ENCODE measurements at regions not wholly inside any gene's neighbourhood (a gene's known extent, or its start where the extent isn't known, plus 50 kb on each side); places are given as distances from the start of the nearest gene placed in this dataset.

DNA sequence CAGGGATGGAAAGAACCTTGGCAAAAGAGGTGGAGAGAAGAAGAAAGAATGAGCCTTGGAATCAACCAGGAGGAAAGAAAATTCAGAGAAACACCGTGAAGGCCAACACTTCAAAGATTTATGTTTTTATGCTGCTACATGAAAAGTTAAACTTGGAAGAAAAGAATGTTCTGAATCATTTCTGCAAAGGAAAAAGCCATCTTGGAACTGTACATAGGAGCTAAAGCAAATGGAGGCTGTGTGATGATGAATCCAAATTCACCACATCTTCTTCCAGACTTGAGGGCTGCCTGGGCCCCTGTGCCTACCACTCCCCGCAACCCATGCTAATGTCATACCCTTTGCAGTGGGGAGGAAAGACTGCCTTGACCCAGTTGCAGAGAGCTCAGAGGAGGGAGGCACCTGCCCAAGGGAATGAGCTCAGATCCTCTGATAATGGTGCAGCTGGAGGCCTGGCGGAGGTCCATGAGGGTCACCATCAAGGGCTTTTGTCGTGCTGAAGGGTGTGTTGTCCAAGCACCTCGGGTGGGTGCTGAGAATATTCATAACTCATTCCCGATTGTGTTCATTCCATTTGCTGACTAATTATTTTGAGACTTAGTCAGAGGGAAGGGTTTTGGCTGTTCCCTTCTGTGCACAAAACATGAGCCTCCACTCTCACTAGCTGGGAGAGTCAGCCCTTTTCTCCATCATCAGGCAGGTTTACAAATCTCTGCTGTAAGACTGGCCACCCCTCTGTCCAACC, 245.8 kb upstream of the JAG1 start:
- H3K4me1 ChIP-seq (ENCODE audit: control insufficient read depth, insufficient read depth, low read length, poor library complexity, severe bottlenecking): peaks cover 20% of the 10 kb centered on the region
- H3K27ac ChIP-seq (ENCODE audit: low read depth, low read length, severe bottlenecking): no peak overlapping the region
- H3K9me3 ChIP-seq (ENCODE audit: control insufficient read depth, low read length): no peaks in the 10 kb centered on the region
- no peak overlapping the region for H3K4me3 ChIP-seq (ENCODE audit: extremely low read depth, insufficient read depth, low read length, poor library complexity, severe bottlenecking)
- WGBS, 2 experiments (ENCODE audit: insufficient coverage in 2 of 2): 94 to 100% methylated on average over 3 of the region's 6 CpGs
- H3K36me3 ChIP-seq (ENCODE audit: control insufficient read depth, insufficient read depth, low read length): no peaks in the 10 kb centered on the region

DNA sequence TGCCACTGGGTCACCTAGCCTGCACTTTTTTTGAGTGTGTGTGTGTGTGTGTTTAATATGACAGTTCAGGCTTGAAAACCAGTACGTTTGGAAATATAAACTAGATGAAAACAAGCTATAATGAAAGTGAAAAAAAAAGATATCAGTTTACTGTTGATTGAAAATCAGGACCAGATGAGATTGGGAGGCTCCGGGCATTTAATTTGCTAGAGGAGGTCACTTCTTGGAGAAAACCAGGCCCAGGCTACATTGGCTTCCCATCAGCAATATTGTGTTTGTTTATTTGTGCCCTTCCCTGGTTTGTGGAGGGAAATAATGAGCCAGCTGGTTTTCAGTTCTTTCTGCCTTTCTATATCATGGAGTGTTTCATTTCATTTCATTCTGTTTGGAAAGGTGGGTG, 246.6 kb upstream of the JAG1 start:
- H3K9me3 ChIP-seq (ENCODE audit: control insufficient read depth, low read length): no peaks in the 10 kb centered on the region
- no peak overlapping the region for H3K27ac ChIP-seq (ENCODE audit: low read depth, low read length, severe bottlenecking)
- WGBS, 2 experiments (ENCODE audit: insufficient coverage in 2 of 2): 80 to 100% methylated on average over 2 of the region's 2 CpGs
- no peak overlapping the region for H3K4me3 ChIP-seq (ENCODE audit: extremely low read depth, insufficient read depth, low read length, poor library complexity, severe bottlenecking)
- H3K4me1 ChIP-seq (ENCODE audit: control insufficient read depth, insufficient read depth, low read length, poor library complexity, severe bottlenecking): peaks cover 24% of the 10 kb centered on the region
- no peaks in the 10 kb centered on the region for H3K36me3 ChIP-seq (ENCODE audit: control insufficient read depth, insufficient read depth, low read length)

DNA sequence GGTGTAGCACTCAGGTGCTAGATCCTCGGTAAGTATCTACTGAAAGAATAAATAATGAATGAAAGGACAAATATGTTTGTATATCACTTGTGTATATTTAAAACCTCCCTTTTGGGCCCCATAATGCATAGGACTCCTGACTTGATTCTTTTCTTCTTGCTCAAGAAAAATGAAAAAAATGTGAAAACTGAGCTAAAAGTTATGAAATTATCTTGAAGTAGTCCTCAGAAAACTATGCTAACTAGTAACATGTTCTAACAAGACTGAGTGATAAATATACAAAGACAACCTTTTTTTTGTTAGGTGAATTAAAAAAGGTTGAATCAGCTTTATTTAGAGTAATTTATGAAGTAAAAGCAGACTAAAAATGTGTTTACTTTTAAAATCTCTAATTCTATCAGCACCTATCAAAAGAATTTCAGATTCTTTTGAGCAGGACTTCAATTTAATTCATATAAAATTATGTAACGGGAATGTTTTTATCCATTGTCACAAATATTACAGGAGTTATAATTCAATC, 247.8 kb upstream of the JAG1 start:
- no peaks in the 10 kb centered on the region for H3K36me3 ChIP-seq (ENCODE audit: control insufficient read depth, insufficient read depth, low read length)
- WGBS, 2 experiments (ENCODE audit: insufficient coverage in 2 of 2): no CpG with 5 or more reads among the region's 2 CpGs
- no peak overlapping the region for H3K27ac ChIP-seq (ENCODE audit: low read depth, low read length, severe bottlenecking)
- peaks cover 24% of the 10 kb centered on the region for H3K4me1 ChIP-seq (ENCODE audit: control insufficient read depth, insufficient read depth, low read length, poor library complexity, severe bottlenecking)
- H3K4me3 ChIP-seq (ENCODE audit: extremely low read depth, insufficient read depth, low read length, poor library complexity, severe bottlenecking): no peak overlapping the region
- H3K9me3 ChIP-seq (ENCODE audit: control insufficient read depth, low read length): no peaks in the 10 kb centered on the region

DNA sequence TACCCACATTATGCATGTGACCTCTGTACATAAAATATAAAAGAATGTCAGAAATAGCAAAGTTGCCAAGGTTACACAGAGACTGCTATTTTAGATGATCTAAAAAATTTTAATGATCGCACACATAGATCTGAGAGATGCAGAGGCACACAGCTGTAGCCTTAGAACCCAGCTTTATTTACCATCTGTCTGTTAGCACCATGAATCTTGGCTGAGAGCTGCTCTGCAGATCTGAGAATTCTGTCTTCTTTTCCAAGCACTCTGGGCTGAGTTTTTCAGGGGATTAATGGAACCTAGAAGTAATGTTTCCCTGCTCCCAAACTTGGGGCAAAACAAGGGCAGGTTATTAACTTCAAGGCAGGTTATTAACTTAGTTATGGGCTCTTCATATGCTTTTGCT, 248.7 kb upstream of the JAG1 start:
- H3K4me1 ChIP-seq (ENCODE audit: control insufficient read depth, insufficient read depth, low read length, poor library complexity, severe bottlenecking): peaks cover 24% of the 10 kb centered on the region
- no peaks in the 10 kb centered on the region for H3K9me3 ChIP-seq (ENCODE audit: control insufficient read depth, low read length)
- no peak overlapping the region for H3K27ac ChIP-seq (ENCODE audit: low read depth, low read length, severe bottlenecking)
- H3K36me3 ChIP-seq (ENCODE audit: control insufficient read depth, insufficient read depth, low read length): no peaks in the 10 kb centered on the region
- no peak overlapping the region for H3K4me3 ChIP-seq (ENCODE audit: extremely low read depth, insufficient read depth, low read length, poor library complexity, severe bottlenecking)
- 86 to 88% methylated on average over 1 of the region's 1 CpG for WGBS, 2 experiments (ENCODE audit: insufficient coverage in 2 of 2)

DNA sequence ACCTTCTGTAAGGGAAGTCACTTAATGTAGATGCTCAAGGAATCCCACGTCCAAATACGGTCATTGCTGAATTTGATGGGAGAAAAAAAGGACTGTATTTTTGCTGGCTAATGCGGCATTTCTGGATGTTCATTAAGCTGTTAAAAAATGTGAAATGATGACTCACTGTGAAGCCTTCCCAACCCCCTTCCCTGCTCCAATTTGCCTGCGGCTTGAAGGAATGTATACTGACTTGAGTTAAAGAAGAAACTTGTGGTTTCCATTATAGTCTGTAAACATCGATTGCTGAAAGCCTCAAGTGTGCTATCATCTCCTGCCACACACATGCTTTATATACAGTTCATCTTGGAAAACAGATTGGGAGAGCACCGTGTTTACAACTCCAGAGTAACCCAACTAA, 249.1 kb upstream of the JAG1 start:
- WGBS, 2 experiments (ENCODE audit: insufficient coverage in 2 of 2): 85 to 95% methylated on average over 2 to 3 of the region's 6 CpGs
- Histone ChIP-seq H3K36me3 (ENCODE audit: control insufficient read depth, insufficient read depth, low read length) (no peaks in the 10 kb centered on the region), H3K9me3 (ENCODE audit: control insufficient read depth, low read length) (no peaks in the 10 kb centered on the region), H3K4me3 (ENCODE audit: extremely low read depth, insufficient read depth, low read length, poor library complexity, severe bottlenecking) (no peak overlapping the region), H3K4me1 (ENCODE audit: control insufficient read depth, insufficient read depth, low read length, poor library complexity, severe bottlenecking) (peaks cover 24% of the 10 kb centered on the region), H3K27ac (ENCODE audit: low read depth, low read length, severe bottlenecking) (no peak overlapping the region)

DNA sequence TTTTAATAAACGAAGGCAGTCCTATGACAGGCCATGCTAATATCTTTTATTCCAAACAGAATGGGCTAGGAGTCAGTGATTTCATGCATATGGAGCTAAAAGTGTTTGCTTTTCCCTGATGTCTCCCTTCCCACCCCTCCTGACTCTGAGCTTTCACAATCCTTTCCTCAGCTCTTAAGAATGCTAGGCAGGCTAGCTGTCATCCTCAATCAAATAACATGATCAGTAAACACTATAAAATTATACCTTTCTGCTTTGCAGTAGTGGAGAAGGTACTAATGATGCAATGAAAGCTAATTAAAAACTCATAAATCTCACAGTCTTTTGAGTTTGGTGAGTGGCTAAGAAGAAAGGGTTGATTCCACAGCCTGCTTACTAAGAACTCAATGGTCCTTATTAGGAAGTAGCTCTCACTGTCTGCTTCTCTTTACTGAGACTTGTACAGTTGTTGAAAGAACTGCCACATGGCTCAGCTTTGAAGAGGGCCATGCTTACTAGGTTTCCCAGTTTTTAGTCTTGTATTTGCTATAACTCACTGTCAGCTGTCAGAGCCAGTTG, 250.9 kb upstream of the JAG1 start:
- WGBS, 2 experiments (ENCODE audit: insufficient coverage in 2 of 2): no CpG with 5 or more reads among the region's 1 CpG
- H3K27ac ChIP-seq (ENCODE audit: low read depth, low read length, severe bottlenecking): no peak overlapping the region
- H3K9me3 ChIP-seq (ENCODE audit: control insufficient read depth, low read length): no peaks in the 10 kb centered on the region
- H3K36me3 ChIP-seq (ENCODE audit: control insufficient read depth, insufficient read depth, low read length): no peaks in the 10 kb centered on the region
- no peak overlapping the region for H3K4me3 ChIP-seq (ENCODE audit: extremely low read depth, insufficient read depth, low read length, poor library complexity, severe bottlenecking)
- H3K4me1 ChIP-seq (ENCODE audit: control insufficient read depth, insufficient read depth, low read length, poor library complexity, severe bottlenecking): peaks cover 19% of the 10 kb centered on the region

DNA sequence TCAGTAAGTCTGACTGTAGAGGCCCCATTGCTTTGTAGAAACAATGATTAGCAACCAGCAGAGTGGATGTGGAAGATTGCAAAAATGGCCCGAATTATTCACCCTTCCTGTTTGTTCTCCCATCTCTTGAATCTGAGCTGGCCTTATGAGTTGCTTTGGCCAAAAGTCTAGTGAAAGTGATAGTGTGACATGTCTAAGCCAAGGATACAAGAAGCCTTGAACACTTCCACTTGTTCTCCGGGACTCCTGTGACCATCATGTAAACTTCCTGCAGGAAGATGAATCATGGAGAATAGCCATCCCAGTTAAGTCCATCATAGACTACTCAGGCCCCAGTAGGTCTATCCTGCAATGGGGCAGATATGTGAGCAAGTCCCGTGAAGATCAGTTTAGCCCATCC, 252.0 kb upstream of the JAG1 start:
- no peaks in the 10 kb centered on the region for H3K36me3 ChIP-seq (ENCODE audit: control insufficient read depth, insufficient read depth, low read length)
- no peak overlapping the region for H3K27ac ChIP-seq (ENCODE audit: low read depth, low read length, severe bottlenecking)
- H3K4me3 ChIP-seq (ENCODE audit: extremely low read depth, insufficient read depth, low read length, poor library complexity, severe bottlenecking): no peak overlapping the region
- WGBS, 2 experiments (ENCODE audit: insufficient coverage in 2 of 2): 0 to 50% methylated on average over 1 to 2 of the region's 3 CpGs
- H3K4me1 ChIP-seq (ENCODE audit: control insufficient read depth, insufficient read depth, low read length, poor library complexity, severe bottlenecking): peaks cover 19% of the 10 kb centered on the region
- H3K9me3 ChIP-seq (ENCODE audit: control insufficient read depth, low read length): no peaks in the 10 kb centered on the region

DNA sequence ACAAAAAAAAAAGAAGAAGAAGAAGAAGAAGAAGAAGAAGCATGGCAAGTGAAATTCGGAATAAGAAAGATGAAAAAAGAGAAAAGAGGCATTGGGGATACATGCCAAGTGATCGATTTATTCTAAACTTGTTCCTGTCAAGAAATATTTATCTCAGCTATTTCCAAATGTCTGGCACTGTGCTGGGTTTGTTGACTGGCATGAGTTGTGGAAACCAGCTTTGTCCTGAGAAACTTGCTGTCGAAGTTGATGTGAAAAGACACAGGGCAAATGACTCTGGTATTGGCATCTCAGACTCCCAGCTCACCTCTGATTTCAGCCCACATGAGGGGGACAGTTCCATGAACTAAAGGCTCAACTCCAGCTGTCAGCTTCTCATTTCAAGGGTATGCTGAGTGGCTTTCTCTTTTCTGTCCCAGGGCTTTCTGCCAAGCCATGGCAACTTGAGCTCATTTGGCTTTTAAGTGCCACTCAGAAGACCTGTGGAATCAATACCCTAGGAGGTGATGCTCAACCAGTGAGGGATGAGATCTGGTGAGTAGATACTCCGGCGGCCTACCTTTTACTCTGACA, 253.3 kb upstream of the JAG1 start:
- 92 to 95% methylated on average over 2 to 4 of the region's 5 CpGs for WGBS, 2 experiments (ENCODE audit: insufficient coverage in 2 of 2)

DNA sequence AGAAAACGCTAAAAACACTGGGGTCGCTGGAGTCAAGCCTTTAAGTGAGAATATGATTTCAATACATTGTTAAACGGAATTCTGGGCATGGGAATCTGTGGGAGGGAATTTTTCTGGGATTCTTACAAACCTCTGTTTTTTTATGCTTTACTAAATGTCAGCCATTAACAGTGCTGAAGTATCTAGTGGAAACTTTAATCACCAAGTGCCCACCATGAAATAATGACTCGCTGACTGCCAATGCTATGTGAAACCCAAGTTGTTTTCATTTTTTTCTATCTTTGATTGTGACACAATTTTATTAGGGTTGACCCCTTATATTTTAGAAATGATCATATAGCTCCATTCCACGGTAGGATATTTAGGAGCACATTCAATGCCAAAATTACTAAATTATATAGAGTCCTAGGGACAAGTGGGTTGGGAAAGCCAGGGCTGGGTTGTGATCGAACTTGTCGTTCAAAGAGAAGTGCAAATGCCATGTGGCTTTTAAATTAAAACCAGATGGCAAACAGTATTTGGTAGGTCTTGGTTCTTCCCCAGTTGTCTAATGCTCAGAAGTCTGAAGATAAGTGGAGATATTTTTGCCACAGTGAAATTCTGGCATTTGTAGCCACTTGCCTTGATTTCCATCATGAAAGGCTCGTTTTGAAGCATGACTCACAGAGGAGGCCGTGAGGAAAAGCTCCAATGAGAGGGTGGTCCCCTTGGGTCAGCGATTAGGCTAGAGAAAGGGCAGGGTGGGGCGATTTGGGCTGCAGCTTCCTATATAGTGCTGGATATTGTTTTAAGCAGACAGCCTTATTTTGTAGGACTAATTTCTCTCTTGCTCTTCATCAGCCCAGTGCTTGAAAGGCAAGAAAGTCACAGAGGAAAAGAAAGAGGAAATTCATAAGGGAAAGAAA, 254.4 kb upstream of the JAG1 start:
- Histone ChIP-seq H3K4me3 (ENCODE audit: extremely low read depth, insufficient read depth, low read length, poor library complexity, severe bottlenecking) (no peak overlapping the region), H3K27ac (ENCODE audit: low read depth, low read length, severe bottlenecking) (no peak overlapping the region), H3K36me3 (ENCODE audit: control insufficient read depth, insufficient read depth, low read length) (no peaks in the 10 kb centered on the region), H3K9me3 (ENCODE audit: control insufficient read depth, low read length) (no peaks in the 10 kb centered on the region), H3K4me1 (ENCODE audit: control insufficient read depth, insufficient read depth, low read length, poor library complexity, severe bottlenecking) (peaks cover 11% of the 10 kb centered on the region)
- WGBS, 2 experiments (ENCODE audit: insufficient coverage in 2 of 2): 70 to 78% methylated on average over 7 to 9 of the region's 11 CpGs

More for the DNA sequence above, 253.3 kb upstream of the JAG1 start:
- Histone ChIP-seq H3K9me3 (ENCODE audit: control insufficient read depth, low read length) (no peaks in the 10 kb centered on the region), H3K4me1 (ENCODE audit: control insufficient read depth, insufficient read depth, low read length, poor library complexity, severe bottlenecking) (peaks cover 19% of the 10 kb centered on the region), H3K27ac (ENCODE audit: low read depth, low read length, severe bottlenecking) (no peak overlapping the region), H3K36me3 (ENCODE audit: control insufficient read depth, insufficient read depth, low read length) (no peaks in the 10 kb centered on the region), H3K4me3 (ENCODE audit: extremely low read depth, insufficient read depth, low read length, poor library complexity, severe bottlenecking) (no peak overlapping the region)

DNA sequence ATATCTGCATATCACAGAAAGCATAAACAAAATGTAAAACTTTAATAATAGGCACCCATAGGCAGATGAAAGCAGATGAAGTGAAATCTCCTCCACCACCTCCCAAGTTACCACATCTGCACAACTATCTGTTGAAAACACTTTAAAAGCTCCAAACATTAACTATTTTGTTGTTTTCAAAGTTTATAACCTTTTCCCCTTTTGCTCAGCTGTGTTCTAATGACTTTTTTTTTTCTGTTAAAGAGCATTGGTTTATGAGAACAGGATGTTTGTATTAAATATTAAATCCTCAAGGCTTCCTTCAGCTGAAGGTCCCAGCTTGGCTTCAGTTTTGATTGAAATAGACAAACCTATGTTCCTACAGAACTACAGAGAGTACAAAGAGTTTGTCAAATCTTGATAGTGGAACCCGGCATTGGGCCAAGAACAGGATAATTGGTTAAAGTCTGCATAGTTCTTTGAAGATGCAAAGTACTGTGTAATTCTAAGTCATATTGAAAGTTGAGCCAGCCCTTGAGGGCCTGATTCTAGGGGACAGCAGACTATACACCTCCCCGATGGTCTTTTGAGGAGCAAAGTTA, 255.1 kb upstream of the JAG1 start:
- Histone ChIP-seq H3K4me1 (ENCODE audit: control insufficient read depth, insufficient read depth, low read length, poor library complexity, severe bottlenecking) (peaks cover 9% of the 10 kb centered on the region), H3K27ac (ENCODE audit: low read depth, low read length, severe bottlenecking) (no peak overlapping the region), H3K4me3 (ENCODE audit: extremely low read depth, insufficient read depth, low read length, poor library complexity, severe bottlenecking) (no peak overlapping the region), H3K9me3 (ENCODE audit: control insufficient read depth, low read length) (no peaks in the 10 kb centered on the region), H3K36me3 (ENCODE audit: control insufficient read depth, insufficient read depth, low read length) (no peaks in the 10 kb centered on the region)
- WGBS, 2 experiments (ENCODE audit: insufficient coverage in 2 of 2): 93 to 100% methylated on average over 1 to 2 of the region's 2 CpGs

Data from mesodermal cell (in vitro differentiated cells).